ENCODE measurements at regions not wholly inside any gene's neighbourhood (a gene's known extent, or its start where the extent isn't known, plus 50 kb on each side); places are given as distances from the start of the nearest gene placed in this dataset.

GRCh38 chrX:4091046-4091760 is 377.8 kb upstream of the PRKX start:
- Histone ChIP-seq H3K4me2 (ENCODE audit: low read length) (no peak overlapping the region), H3K79me2 (ENCODE audit: low read length) (no peaks in the 10 kb centered on the region), H3K4me3 (ENCODE audit: low read length) (no peak overlapping the region), H3K9ac (ENCODE audit: low read length) (no peak overlapping the region), H4K20me1 (ENCODE audit: low read length) (no peaks in the 10 kb centered on the region), H3K9me2 (replicated peaks; ENCODE audit: low read length) (no peaks in the 10 kb centered on the region), H3K9me3 (ENCODE audit: low read length) (no peaks in the 10 kb centered on the region), H3K27me3 (ENCODE audit: low read length) (peaks cover 12% of the 10 kb centered on the region; the same call in 1 of the 2 replicates), H3F3A (ENCODE audit: low read length, unreplicated experiment) (no peaks in the 10 kb centered on the region), H3K4me1 (ENCODE audit: insufficient read depth, low read length) (no peaks in the 10 kb centered on the region), H3K36me3 (ENCODE audit: low read depth, low read length) (no peaks in the 10 kb centered on the region), H2AFZ (ENCODE audit: low read length) (no peak overlapping the region), H3K27ac (ENCODE audit: low read length) (no peak overlapping the region)
- ChIA-PET CTCF (no interaction called here), POLR2A (ENCODE audit: unreplicated experiment) (no interaction called here)
- DNase-seq (peak; percentile 4), ATAC-seq (no peak)
- no peak for TF ChIP-seq EZH2 (IDR thresholded peaks at IDR 0.05; ENCODE audit: low read length, unreplicated experiment)
- no peak for TF ChIP-seq CTCF (conservative IDR thresholded peaks at IDR 0.05; ENCODE audit: low read depth, low read length)
- no peak for TF ChIP-seq EZH2phosphoT487 (IDR thresholded peaks at IDR 0.05; ENCODE audit: borderline replicate concordance, low read length)
- intact Hi-C loops (cut with micrococcal nuclease): no loop called here
- no TSS peak for BruUV-seq (replicated peaks)

GRCh38 chrX:4059893-4060292 is 346.4 kb upstream of the PRKX start:
- H2AFZ ChIP-seq (ENCODE audit: low read length): no peak overlapping the region
- H3K27ac ChIP-seq (ENCODE audit: low read length): no peak overlapping the region
- DNase-seq (no peak), ATAC-seq (no peak)
- intact Hi-C loops (cut with micrococcal nuclease): no loop called here
- no peaks in the 10 kb centered on the region for H3K27me3 ChIP-seq (ENCODE audit: low read length)
- ChIA-PET POLR2A (ENCODE audit: unreplicated experiment) (no interaction called here), CTCF (no interaction called here)
- H3K9me3 ChIP-seq (ENCODE audit: low read length): no peaks in the 10 kb centered on the region
- no peaks in the 10 kb centered on the region for H3K4me1 ChIP-seq (ENCODE audit: insufficient read depth, low read length)
- H3F3A ChIP-seq (ENCODE audit: low read length, unreplicated experiment): no peaks in the 10 kb centered on the region
- H4K20me1 ChIP-seq (ENCODE audit: low read length): no peaks in the 10 kb centered on the region
- H3K9ac ChIP-seq (ENCODE audit: low read length): no peak overlapping the region
- no peaks in the 10 kb centered on the region for H3K79me2 ChIP-seq (ENCODE audit: low read length)
- no peaks in the 10 kb centered on the region for H3K36me3 ChIP-seq (ENCODE audit: low read depth, low read length)
- H3K9me2 ChIP-seq (replicated peaks; ENCODE audit: low read length): no peaks in the 10 kb centered on the region
- H3K4me3 ChIP-seq (ENCODE audit: low read length): no peak overlapping the region
- no peak for TF ChIP-seq EZH2phosphoT487 (IDR thresholded peaks at IDR 0.05; ENCODE audit: borderline replicate concordance, low read length)
- TF ChIP-seq EZH2 (IDR thresholded peaks at IDR 0.05; ENCODE audit: low read length, unreplicated experiment): no peak
- no peak for TF ChIP-seq CTCF (conservative IDR thresholded peaks at IDR 0.05; ENCODE audit: low read depth, low read length)
- H3K4me2 ChIP-seq (ENCODE audit: low read length): no peak overlapping the region
- no TSS peak for BruUV-seq (replicated peaks)

- BruUV-seq (replicated peaks): no TSS peak
- no peak overlapping the region for H3K4me2 ChIP-seq (ENCODE audit: low read length)
Measured at GRCh38 chrX:4043951-4044350, 330.5 kb upstream of the PRKX start.

More at GRCh38 chrX:4043951-4044350, 330.5 kb upstream of the PRKX start:
- H3K4me3 ChIP-seq (ENCODE audit: low read length): no peak overlapping the region
- DNase-seq (no peak), ATAC-seq (no peak)
- no peak overlapping the region for H2AFZ ChIP-seq (ENCODE audit: low read length)
- no peaks in the 10 kb centered on the region for H3F3A ChIP-seq (ENCODE audit: low read length, unreplicated experiment)
- H3K79me2 ChIP-seq (ENCODE audit: low read length): no peaks in the 10 kb centered on the region
- POLR2A ChIA-PET (ENCODE audit: unreplicated experiment): no interaction called here
- H3K4me1 ChIP-seq (ENCODE audit: insufficient read depth, low read length): no peaks in the 10 kb centered on the region
- CTCF ChIA-PET: no interaction called here
- no peaks in the 10 kb centered on the region for H3K36me3 ChIP-seq (ENCODE audit: low read depth, low read length)
- no peak overlapping the region for H3K27ac ChIP-seq (ENCODE audit: low read length)
- no peak overlapping the region for H3K9ac ChIP-seq (ENCODE audit: low read length)
- no peaks in the 10 kb centered on the region for H4K20me1 ChIP-seq (ENCODE audit: low read length)
- TF ChIP-seq EZH2 (IDR thresholded peaks at IDR 0.05; ENCODE audit: low read length, unreplicated experiment) (no peak), CTCF (conservative IDR thresholded peaks at IDR 0.05; ENCODE audit: low read depth, low read length) (no peak), EZH2phosphoT487 (IDR thresholded peaks at IDR 0.05; ENCODE audit: borderline replicate concordance, low read length) (no peak)
- intact Hi-C loops (cut with micrococcal nuclease): no loop called here
- no peaks in the 10 kb centered on the region for H3K9me3 ChIP-seq (ENCODE audit: low read length)
- no peaks in the 10 kb centered on the region for H3K9me2 ChIP-seq (replicated peaks; ENCODE audit: low read length)
- H3K27me3 ChIP-seq (ENCODE audit: low read length): no peaks in the 10 kb centered on the region
